ENCODE measurements at regions not wholly inside any gene's neighbourhood (a gene's known extent, or its start where the extent isn't known, plus 50 kb on each side); places are given as distances from the start of the nearest gene placed in this dataset.

DNA sequence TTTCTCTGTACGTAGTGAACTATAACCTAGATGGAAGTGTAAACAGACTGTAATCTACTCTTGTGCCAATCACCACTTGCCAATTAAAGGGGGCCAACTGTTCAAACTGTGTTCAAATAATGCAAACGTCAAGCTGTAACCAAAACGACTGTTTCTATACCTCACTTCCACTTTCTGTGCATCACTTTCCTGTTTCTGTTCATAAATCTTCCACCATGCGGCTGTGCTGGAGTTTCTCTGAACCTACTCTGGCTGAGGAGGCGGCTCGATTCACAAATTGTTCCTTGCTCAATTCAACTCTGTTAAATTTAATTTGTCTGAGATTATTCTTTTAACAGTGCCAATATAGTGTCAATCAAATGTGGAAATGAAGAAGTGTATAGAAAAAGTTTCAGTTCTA lies 206.7 kb upstream of the TBC1D5 start:
- DNase-seq (ENCODE audit: low read depth, low spot score): no peak

- DNase-seq (ENCODE audit: low read depth, low spot score): no peak
Measured at GRCh38 chr3:17947833-17948232, 205.4 kb upstream of the TBC1D5 start.

DNA sequence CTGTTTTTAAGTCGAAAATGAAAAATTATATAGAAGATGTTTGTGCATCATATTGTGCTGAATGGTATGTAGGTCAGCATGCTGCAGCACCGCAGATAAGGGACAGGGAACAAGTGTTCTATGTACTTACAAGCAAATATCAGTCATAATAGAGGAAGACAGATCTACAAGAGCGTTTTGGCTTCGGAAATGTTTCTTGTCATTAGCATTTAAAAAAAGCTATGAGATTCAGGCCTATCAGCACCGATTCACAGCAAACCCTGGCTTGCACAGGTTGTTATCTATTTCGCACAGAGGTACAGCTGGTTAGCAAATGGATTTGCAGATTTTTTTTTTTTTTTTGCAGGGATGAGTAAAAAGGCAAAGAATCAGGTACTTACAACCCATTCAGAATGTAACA lies 204.2 kb upstream of the TBC1D5 start:
- DNase-seq (ENCODE audit: low read depth, low spot score): no peak

DNA sequence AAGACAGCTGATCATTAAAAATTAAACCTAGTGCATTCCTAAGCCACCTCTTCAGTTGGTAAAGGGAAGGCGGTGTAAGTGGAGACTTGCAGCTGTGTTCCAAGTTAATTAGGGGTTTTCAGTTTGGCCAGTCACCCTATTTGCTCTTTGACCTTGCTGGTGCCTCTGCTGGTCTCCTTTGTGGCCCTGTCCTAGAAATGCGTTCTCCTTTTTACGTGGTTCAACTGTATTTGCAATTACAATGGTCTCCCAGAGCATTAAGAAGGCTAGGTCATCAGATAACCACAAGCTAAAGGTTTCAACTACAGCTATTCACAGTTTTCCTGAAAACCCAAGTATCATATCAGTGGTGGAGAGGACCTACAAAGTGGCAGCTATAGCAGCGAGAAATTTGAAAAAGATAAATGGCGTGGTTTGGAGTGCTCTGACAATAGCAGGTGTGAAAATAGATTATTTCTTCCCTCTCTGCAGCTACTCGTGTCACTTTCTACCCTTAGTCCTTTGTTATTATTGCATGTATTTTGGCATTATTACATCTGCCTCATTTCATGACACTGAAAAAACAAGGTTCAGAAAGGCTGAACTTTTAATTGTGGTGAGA lies 203.5 kb upstream of the TBC1D5 start:
- no peak for DNase-seq (ENCODE audit: low read depth, low spot score)

GRCh38 chr3:17945018-17945798 lies 202.8 kb upstream of the TBC1D5 start:
- no peak for DNase-seq (ENCODE audit: low read depth, low spot score)

- DNase-seq (ENCODE audit: low read depth, low spot score): no peak
Measured at GRCh38 chr3:17942856-17943255, 200.4 kb upstream of the TBC1D5 start.

DNA sequence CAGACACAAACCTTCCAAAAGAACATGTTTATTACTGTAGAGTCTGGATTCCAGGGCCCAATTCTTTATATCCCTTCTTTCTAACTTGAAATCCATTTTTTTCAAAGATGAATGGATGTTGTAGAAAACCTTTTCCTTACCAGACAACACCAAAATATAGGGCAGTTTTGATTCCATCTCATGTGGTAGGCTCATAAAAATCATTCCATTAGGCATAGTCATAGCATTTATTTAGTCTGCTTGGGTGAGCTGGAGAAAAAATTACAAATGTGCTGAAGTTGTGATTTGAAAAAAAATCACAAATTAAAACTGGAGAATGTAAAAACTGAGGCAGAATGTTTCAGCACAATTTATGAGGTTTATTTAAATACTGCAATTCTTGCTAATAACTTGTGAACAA lies 199.3 kb upstream of the TBC1D5 start:
- DNase-seq (ENCODE audit: low read depth, low spot score): no peak

DNA sequence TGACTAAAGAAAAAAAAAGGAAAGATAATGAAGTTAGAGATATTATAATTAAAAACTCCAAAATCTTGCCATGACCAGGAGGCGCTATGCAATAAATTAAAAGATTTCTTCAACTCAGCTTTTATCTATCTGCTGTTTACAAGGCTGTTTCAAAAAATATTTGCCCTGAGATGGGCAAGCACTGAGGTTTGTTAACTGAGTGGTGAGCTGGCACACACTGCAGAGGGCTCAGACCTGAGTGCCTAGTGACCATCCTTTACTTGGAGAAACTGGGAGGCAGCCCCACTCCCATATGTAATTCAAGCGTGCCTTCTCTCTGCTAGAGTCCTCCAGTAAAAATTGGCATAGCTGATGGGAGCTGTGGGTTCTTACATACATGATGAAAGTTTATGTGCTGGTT lies 198.7 kb upstream of the TBC1D5 start:
- DNase-seq (ENCODE audit: low read depth, low spot score): no peak

- DNase-seq (ENCODE audit: low read depth, low spot score): no peak
Measured at GRCh38 chr3:17939157-17939556, 196.7 kb upstream of the TBC1D5 start.

DNA sequence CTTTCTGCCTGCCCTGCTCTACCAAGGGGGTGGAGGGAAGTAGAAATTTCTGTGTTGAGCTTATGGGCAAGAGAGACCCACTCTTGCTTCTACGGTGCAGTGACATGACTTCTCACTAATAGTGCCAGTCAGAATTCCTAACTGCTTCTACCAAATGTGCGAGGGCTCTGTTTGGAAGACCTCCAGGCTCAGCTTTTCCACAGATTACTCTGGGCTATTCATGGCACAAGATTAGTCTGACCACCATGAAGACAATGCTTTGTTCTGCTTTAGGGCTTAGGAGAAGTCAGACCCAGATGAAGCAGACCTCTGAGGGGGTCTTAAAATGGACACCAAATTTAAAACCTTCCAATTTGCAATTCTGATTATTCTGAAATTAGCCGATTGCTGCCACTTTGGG lies 195.9 kb upstream of the TBC1D5 start:
- DNase-seq (ENCODE audit: low read depth, low spot score): no peak

- DNase-seq (ENCODE audit: low read depth, low spot score): no peak
Measured at GRCh38 chr3:17936736-17937480, 194.5 kb upstream of the TBC1D5 start.

DNA sequence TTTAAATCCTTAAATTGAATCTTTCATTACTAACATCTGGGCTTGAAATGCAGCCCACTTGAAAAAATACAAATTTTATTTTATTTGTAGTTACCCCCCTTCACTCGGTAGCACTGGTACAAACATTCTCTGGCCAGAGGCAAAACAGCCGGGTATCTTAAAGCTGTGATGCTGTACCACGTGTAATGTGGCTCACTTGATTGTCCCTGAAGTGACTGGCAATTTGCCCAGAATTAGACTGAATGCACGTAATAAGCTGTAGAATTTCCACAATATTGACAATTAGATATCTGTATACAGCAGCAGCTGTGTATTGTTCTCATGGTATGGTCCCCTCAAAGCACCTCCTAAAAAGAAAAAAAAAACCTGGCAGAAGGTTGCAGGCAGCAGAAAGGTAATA lies 192.8 kb upstream of the TBC1D5 start:
- DNase-seq (ENCODE audit: low read depth, low spot score): no peak

DNA sequence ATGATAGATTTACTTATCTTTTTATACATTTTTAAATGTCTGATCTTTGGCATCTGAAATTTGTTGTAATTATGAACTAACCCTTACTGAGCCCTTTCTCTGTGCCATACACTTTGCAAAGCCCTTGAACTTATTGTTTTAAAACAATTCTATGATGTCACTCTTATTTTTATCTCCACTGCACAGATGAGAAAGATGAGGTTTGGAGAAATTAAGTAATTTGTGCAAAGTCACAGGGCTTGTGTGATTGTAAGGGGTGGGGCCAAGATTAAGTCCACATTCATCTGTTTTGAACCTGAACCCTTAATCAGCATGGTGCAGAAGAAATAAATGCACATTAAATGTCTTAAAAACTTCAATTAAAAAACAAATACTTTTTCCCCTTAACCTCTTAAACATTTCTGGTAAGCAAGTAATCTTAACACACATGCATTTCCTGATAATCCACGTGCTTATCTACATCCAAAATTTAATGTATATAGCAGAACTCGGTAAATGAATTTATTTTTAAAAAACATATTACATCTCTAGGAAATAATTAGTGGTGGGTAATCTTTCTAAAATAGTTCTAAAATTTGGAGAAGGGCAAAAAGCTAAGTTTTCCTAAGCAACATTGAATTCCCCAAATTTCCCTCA lies 189.8 kb upstream of the TBC1D5 start:
- DNase-seq (ENCODE audit: low read depth, low spot score): no peak

DNA sequence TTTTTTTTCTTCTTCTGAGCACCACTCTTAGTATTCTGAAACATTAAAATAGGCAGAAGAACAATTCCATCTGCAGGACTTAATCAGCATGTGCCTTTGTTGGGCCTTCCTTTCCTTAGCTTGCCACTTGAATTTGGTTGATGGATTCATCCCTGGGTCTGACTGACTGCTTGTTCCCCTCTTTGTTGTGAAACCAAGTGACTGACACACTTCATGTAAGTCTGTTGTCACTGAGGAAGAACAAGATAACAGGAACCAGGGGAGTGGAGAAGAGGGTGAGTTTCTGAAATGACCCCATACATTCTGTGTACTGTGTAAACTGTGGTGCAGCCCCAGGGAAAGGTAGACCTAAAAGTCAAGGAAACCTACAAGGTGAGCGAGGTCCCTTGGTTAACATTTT lies 188.7 kb upstream of the TBC1D5 start:
- no peak for DNase-seq (ENCODE audit: low read depth, low spot score)

GRCh38 chr3:17928502-17929145 lies 186.2 kb upstream of the TBC1D5 start:
- no peak for DNase-seq (ENCODE audit: low read depth, low spot score)

GRCh38 chr3:17927036-17927435 lies 184.6 kb upstream of the TBC1D5 start:
- no peak for DNase-seq (ENCODE audit: low read depth, low spot score)

DNA sequence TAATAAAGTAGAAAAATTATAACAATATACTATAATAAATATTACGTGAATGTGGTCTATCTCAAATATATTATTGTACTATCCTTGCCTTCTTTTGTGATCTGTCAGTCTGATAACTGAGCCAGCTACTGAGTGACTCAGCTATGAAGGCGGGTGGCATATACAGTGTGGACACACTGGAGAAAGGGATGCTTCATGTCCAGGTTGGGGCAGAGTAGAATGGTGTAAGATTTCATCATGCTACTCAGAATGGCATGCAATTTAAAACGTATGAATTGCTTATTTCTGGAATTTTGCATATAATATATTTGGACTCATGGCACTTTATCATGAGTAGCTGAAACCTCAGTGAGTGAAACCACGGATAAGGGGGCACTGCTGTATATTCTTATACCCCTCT lies 172.9 kb upstream of the TBC1D5 start:
- DNase-seq (ENCODE audit: low read depth, low spot score): no peak

GRCh38 chr3:17913359-17913758 lies 170.9 kb upstream of the TBC1D5 start:
- no peak for DNase-seq (ENCODE audit: low read depth, low spot score)

- no peak for DNase-seq (ENCODE audit: low read depth, low spot score)
Measured at GRCh38 chr3:17911986-17912760, 169.7 kb upstream of the TBC1D5 start.

- DNase-seq (ENCODE audit: low read depth, low spot score): no peak
Measured at GRCh38 chr3:17910922-17911321, 168.5 kb upstream of the TBC1D5 start.

- no peak for DNase-seq (ENCODE audit: low read depth, low spot score)
Measured at GRCh38 chr3:17909714-17910113, 167.3 kb upstream of the TBC1D5 start.
